IPS DF 6.9 (cell line): ENCODE measurements at regions not wholly inside any gene's neighbourhood (a gene's known extent, or its start where the extent isn't known, plus 50 kb on each side); places are given as distances from the start of the nearest gene placed in this dataset.

Source experiments
- DNase-seq: peaks from one replicate; pipeline ENCODE4 v3.0.0-alpha.2; 2013; ENCODE audit warnings: low read depth, low spot score
- H3K27ac ChIP-seq: one replicate; pipeline ENCODE4 v1.5.1; 2013; ENCODE audit warnings: low read length, control low read depth
- H3K27me3 ChIP-seq: 2 replicates; pipeline ENCODE4 v1.6.1; 2013; ENCODE audit warnings: mild to moderate bottlenecking, low read length; ENCODE audit not compliant: control insufficient read depth, insufficient read depth
- H3K36me3 ChIP-seq: 2 replicates; pipeline ENCODE4 v1.6.1; 2013; ENCODE audit warnings: low read length; ENCODE audit not compliant: control insufficient read depth, insufficient read depth
- H3K4me1 ChIP-seq: 2 replicates; pipeline ENCODE4 v1.6.1; 2013; ENCODE audit warnings: low read length; ENCODE audit not compliant: control insufficient read depth, insufficient read depth
- H3K4me3 ChIP-seq: 2 replicates; pipeline ENCODE4 v1.5.1; 2013; ENCODE audit warnings: mild to moderate bottlenecking, low read length
- H3K9me3 ChIP-seq: 2 replicates; pipeline ENCODE4 v1.6.1; 2013; ENCODE audit warnings: low read length, inconsistent platforms; ENCODE audit not compliant: control insufficient read depth, insufficient read depth
- WGBS: extraction: QIAGEN DNeasy Blood & Tissue Kit; methylation state at CpG from one replicate; pipeline ENCODE4 v1.1.7; 2013; ENCODE audit warnings: mixed read lengths, missing lambda C conversion rate; ENCODE audit not compliant: insufficient read length, insufficient coverage; 5-methylcytosine and 5-hydroxymethylcytosine counted together

- WGBS: no CpG with 5 or more reads among the region's 3 CpGs
- no peaks in the 10 kb centered on the region for H3K27me3 ChIP-seq
- no peaks in the 10 kb centered on the region for H3K4me1 ChIP-seq
- no peak overlapping the region for H3K27ac ChIP-seq
- no peaks in the 10 kb centered on the region for H3K9me3 ChIP-seq
- H3K4me3 ChIP-seq: no peak overlapping the region
- no peak for DNase-seq
- H3K36me3 ChIP-seq: no peaks in the 10 kb centered on the region
These were observed 390.5 kb upstream of the ROBO1 start for GRCh38 chr3:80158332-80158731.

- H3K27ac ChIP-seq: no peak overlapping the region
- no CpG with 5 or more reads among the region's 2 CpGs for WGBS
- no peaks in the 10 kb centered on the region for H3K27me3 ChIP-seq
- H3K9me3 ChIP-seq: no peaks in the 10 kb centered on the region
- no peak overlapping the region for H3K4me3 ChIP-seq
- no peak for DNase-seq
- H3K36me3 ChIP-seq: no peaks in the 10 kb centered on the region
- no peaks in the 10 kb centered on the region for H3K4me1 ChIP-seq
These were observed 389.7 kb upstream of the ROBO1 start for GRCh38 chr3:80157546-80157945.

GRCh38 chr3:80152692-80153091 is 384.9 kb upstream of the ROBO1 start:
- WGBS: no CpG with 5 or more reads among the region's 3 CpGs

GRCh38 chr3:80142714-80143113 is 374.9 kb upstream of the ROBO1 start:
- H3K9me3 ChIP-seq: no peaks in the 10 kb centered on the region
- no peak for DNase-seq
- no peaks in the 10 kb centered on the region for H3K27me3 ChIP-seq
- no CpG with 5 or more reads among the region's 4 CpGs for WGBS
- H3K4me1 ChIP-seq: no peaks in the 10 kb centered on the region
- no peak overlapping the region for H3K4me3 ChIP-seq
- no peak overlapping the region for H3K27ac ChIP-seq
- no peaks in the 10 kb centered on the region for H3K36me3 ChIP-seq

More at GRCh38 chr3:80152692-80153091, 384.9 kb upstream of the ROBO1 start:
- no peaks in the 10 kb centered on the region for H3K36me3 ChIP-seq
- H3K9me3 ChIP-seq: no peaks in the 10 kb centered on the region
- H3K4me3 ChIP-seq: no peak overlapping the region
- no peak overlapping the region for H3K27ac ChIP-seq
- no peak for DNase-seq
- H3K4me1 ChIP-seq: no peaks in the 10 kb centered on the region
- H3K27me3 ChIP-seq: no peaks in the 10 kb centered on the region

- no CpG with 5 or more reads among the region's 2 CpGs for WGBS
These were observed 373.8 kb upstream of the ROBO1 start for GRCh38 chr3:80141557-80141956.

GRCh38 chr3:80116281-80116680 is 348.5 kb upstream of the ROBO1 start:
- Histone ChIP-seq H3K4me1 (no peaks in the 10 kb centered on the region), H3K9me3 (no peaks in the 10 kb centered on the region), H3K4me3 (no peak overlapping the region), H3K27me3 (no peaks in the 10 kb centered on the region), H3K27ac (no peak overlapping the region), H3K36me3 (no peaks in the 10 kb centered on the region)
- no peak for DNase-seq
- no CpG with 5 or more reads among the region's 3 CpGs for WGBS

More at GRCh38 chr3:80141557-80141956, 373.8 kb upstream of the ROBO1 start:
- H3K9me3 ChIP-seq: no peaks in the 10 kb centered on the region
- no peak overlapping the region for H3K4me3 ChIP-seq
- H3K27me3 ChIP-seq: no peaks in the 10 kb centered on the region
- no peak for DNase-seq
- H3K36me3 ChIP-seq: no peaks in the 10 kb centered on the region
- no peaks in the 10 kb centered on the region for H3K4me1 ChIP-seq
- no peak overlapping the region for H3K27ac ChIP-seq

GRCh38 chr3:80114694-80115093 is 346.9 kb upstream of the ROBO1 start:
- no CpG with 5 or more reads among the region's 1 CpG for WGBS
- Histone ChIP-seq H3K27ac (no peak overlapping the region), H3K4me1 (no peaks in the 10 kb centered on the region), H3K4me3 (no peak overlapping the region), H3K9me3 (no peaks in the 10 kb centered on the region), H3K36me3 (no peaks in the 10 kb centered on the region), H3K27me3 (no peaks in the 10 kb centered on the region)
- DNase-seq: no peak

GRCh38 chr3:80113331-80113730 is 345.5 kb upstream of the ROBO1 start:
- no CpG with 5 or more reads among the region's 1 CpG for WGBS
- Histone ChIP-seq H3K4me3 (no peak overlapping the region), H3K9me3 (no peaks in the 10 kb centered on the region), H3K27me3 (no peaks in the 10 kb centered on the region), H3K4me1 (no peaks in the 10 kb centered on the region), H3K27ac (no peak overlapping the region), H3K36me3 (no peaks in the 10 kb centered on the region)
- DNase-seq: no peak

- no peaks in the 10 kb centered on the region for H3K36me3 ChIP-seq
- H3K27ac ChIP-seq: no peak overlapping the region
These were observed 331.8 kb upstream of the ROBO1 start for GRCh38 chr3:80099559-80100066.

GRCh38 chr3:80097674-80098073 is 329.9 kb upstream of the ROBO1 start:
- no peak for DNase-seq
- Histone ChIP-seq H3K9me3 (no peaks in the 10 kb centered on the region), H3K36me3 (no peaks in the 10 kb centered on the region), H3K27me3 (no peaks in the 10 kb centered on the region), H3K27ac (no peak overlapping the region), H3K4me1 (no peaks in the 10 kb centered on the region), H3K4me3 (no peak overlapping the region)
- no CpG with 5 or more reads among the region's 2 CpGs for WGBS

More at GRCh38 chr3:80099559-80100066, 331.8 kb upstream of the ROBO1 start:
- Histone ChIP-seq H3K4me3 (no peak overlapping the region), H3K27me3 (no peaks in the 10 kb centered on the region), H3K9me3 (no peaks in the 10 kb centered on the region), H3K4me1 (no peaks in the 10 kb centered on the region)
- no CpG with 5 or more reads among the region's 1 CpG for WGBS
- DNase-seq: no peak

GRCh38 chr3:80096909-80097308 is 329.1 kb upstream of the ROBO1 start:
- Histone ChIP-seq H3K36me3 (no peaks in the 10 kb centered on the region), H3K27ac (no peak overlapping the region), H3K4me1 (no peaks in the 10 kb centered on the region), H3K27me3 (no peaks in the 10 kb centered on the region), H3K4me3 (no peak overlapping the region), H3K9me3 (no peaks in the 10 kb centered on the region)
- no peak for DNase-seq
- WGBS: 100% methylated on average over 1 of the region's 2 CpGs
